ENCODE measurements at regions not wholly inside any gene's neighbourhood (a gene's known extent, or its start where the extent isn't known, plus 50 kb on each side); places are given as distances from the start of the nearest gene placed in this dataset.

DNA sequence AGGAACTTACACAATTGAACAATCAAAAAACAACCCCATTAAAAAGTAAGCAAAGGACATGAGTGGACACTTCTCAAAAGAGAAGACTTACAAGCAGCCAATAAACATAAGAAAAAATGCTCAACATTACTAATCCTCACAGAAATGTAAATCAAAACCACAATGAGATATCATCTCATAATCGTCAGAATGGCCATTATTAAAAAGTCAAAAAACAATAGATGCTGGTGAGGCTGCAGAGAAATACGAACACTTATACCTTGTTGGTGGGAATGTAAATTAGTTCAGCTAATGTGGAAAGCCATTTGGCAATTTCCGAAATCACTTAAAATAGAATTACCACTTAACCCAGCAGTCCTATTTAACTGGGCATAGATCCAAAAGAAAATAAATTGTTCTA is 301.9 kb upstream of the KCNJ16 start:
- peak; percentile 37 for DNase-seq

DNA sequence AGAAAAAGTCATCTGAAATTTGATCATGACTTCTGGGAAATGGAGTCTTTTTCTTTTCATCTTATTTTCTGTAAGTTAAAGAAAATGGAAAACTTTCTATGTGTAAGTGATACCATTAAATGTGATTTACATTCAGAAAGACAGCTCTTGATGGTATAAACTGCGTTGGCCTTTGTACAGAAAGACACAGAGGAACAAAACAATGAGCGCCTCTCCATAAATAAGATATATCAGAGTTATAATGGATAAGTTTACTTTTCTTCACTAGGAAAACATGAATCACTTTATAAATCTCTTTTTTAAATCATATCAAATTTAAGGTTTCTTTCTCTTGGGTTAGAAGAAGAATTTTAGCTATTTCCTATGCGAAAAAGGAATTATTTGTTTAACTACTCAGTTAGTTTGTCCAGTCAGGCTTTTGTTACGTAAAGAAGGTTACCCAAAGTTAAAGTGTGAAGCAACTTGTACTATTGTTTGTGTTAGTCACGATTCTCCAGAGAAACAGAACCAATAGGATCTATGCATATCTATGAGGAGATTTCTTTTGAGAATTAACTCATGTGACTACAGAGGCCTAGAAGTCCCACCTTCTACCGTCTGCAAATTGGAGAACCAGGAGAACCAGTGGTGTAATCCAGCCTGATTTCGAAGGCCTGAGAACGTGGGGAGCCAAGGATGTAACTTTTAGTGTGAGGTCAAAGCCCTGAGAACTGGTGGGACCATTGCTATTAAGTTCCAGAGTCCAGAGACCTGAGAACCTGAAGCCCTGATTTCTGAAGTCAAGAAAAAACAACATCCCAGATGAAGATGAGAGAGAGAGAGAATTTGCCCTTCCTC is 295.4 kb upstream of the KCNJ16 start:
- DNase-seq = peak; percentile 62

DNA sequence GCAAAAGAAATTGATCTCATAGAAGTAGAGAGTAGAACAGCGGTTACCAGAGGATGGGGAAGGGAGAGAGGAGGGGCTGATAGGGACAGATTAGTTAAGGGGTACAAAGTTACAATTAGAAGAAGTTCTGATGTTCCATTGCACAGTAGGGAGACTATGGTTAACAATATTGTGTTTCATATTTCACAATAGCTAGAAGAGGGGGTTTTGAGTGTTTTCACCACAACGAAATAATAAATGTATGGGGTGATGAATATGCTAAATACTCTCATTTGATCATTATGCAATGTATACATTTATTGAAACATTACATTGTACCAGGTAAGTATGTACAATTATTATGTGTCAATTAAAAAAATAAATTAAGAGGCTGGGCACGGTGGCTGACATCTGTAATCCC is 291.2 kb upstream of the KCNJ16 start:
- DNase-seq = no peak

GRCh38 chr17:69788957-69789356 is 286.1 kb upstream of the KCNJ16 start:
- no peak for DNase-seq

DNA sequence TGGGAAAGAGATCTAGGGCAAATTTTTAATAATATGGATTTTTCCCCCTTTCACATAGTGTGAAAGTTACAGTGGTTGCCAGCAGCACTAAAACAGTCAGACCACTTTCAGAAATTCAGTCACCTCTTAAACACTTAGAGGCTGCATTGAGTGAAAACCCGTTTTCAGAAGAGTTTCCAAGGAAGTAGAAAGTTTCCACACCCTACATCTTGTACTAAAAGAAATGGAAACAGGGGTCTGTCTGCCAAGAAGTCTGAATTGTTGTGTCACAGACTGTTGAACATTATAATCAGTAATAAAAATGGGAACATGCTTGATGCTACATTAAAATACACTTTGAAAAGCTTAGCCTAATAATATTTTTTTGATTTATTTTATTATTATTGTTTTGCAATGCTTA is 278.9 kb upstream of the KCNJ16 start:
- DNase-seq = no peak

DNA sequence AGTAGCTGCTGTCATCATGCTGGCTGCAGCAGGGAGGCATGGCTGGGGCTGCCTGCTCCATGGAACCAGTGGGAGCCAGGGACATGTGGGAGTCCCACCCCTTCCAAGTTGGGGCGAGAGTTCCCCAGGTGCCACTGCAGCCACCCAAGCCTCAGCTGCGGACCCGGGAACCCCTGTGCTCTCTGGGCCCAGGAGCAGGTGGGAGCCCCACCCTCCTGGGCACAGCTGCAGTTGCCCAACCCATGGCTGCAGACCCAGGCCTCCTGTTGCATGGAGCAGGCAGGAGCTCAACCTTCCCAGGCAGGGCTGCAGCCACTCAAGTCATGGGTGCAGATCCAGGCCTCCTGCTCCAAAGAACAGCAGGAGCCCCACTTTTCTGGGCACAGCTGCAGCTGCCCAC is 274.2 kb upstream of the KCNJ16 start:
- no peak for DNase-seq

- DNase-seq = no peak
Measured at GRCh38 chr17:69801368-69801767, 273.7 kb upstream of the KCNJ16 start.

DNA sequence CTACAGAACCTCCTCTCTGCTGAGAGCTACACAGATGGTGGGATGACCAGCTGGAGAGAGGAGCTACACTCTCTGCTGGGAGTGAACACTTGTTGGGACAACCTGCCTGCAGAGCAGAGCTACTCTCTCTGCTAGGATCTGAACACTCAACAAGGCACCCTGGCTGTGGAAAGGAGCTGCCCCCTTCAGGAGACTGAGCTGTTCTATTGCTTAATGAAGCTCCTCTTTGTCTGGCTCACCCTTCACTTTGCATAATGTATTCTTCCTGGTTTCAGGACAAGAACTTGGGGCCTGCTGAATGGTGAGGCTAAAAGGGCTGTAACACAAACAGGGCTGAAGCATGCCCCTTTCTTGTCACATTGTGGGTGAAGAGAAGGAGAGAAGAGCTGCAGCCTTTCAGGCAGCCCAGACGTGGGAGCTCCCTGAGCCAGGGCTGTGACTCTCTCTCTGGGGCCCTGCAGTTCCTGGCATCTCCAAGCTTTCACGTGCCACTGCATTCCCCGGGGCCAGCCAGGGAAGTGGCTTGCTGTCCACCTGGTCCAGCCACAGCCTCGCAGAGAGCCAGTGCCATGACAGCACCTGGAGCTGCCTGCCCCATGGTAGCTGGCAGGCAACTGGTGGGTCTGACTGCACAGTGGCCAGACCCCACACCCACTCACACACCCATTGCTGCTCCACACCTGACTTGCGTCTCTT is 272.8 kb upstream of the KCNJ16 start:
- DNase-seq = no peak

- DNase-seq = no peak
Measured at GRCh38 chr17:69809331-69809730, 265.7 kb upstream of the KCNJ16 start.

GRCh38 chr17:69810326-69810965 is 264.6 kb upstream of the KCNJ16 start:
- DNase-seq = peak; percentile 16

DNA sequence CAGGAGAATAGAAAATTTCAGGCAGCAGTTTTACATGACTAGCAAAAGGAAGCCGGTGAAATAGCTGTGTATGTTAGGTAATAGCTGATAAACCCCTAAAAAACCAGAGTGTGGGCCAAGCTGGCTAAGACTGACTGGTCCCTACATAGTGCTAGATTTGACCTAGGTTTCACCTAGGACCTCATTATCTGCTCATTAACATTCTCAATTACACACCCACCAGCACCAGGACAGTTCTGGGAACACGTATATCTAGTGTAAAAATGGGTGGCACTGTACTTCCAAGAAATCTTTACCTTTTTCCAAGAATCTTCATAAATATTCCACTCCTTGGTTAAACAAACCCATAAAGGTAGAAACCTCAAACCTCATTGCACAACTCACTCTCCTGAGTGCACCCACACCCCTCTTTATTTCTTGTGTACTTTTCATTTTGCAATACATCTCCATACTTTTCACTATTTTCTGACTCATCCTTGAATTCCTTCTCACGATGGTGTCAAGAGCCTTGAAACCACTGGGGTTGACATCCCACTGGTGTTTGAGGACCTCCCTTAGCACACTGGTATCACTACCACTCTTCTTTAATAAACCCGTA is 262.7 kb upstream of the KCNJ16 start:
- peak; percentile 50 for DNase-seq

GRCh38 chr17:69814031-69814430 is 261.0 kb upstream of the KCNJ16 start:
- no peak for DNase-seq

GRCh38 chr17:69815406-69815805 is 259.6 kb upstream of the KCNJ16 start:
- DNase-seq = no peak

- no peak for DNase-seq
Measured at GRCh38 chr17:69818467-69818866, 256.6 kb upstream of the KCNJ16 start.

GRCh38 chr17:69819316-69820087 is 255.5 kb upstream of the KCNJ16 start:
- DNase-seq = peak; percentile 48

DNA sequence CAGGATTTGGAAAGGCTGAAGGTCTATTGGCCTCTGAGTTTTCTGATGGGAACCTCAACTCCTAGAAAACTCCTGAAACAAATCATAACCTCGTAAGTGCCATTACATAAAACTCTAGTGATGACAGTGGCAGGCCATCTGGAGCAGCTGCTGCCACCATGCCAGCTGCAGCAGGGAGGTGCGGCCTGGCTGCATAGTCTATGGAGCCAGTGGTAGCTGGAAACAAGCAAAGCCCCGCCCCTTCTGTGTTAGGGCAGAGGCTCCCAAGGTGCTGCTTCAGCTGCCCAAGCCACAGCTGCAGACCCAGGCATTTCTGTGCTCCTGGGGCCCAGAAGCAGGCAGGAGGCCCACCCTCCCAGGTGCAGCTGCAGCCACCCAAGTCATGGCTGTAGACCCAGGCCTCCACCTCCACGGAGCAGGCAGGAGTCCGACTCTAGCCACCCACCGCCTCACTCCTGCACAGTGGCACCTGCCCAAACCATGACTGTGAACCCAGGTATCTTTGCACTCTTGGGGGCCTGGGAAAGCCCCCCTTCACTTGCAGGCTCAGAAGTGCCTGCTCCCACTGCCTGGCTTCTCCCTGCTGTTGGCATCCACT is 254.1 kb upstream of the KCNJ16 start:
- no peak for DNase-seq

GRCh38 chr17:69822314-69822875 is 252.6 kb upstream of the KCNJ16 start:
- DNase-seq = no peak

DNA sequence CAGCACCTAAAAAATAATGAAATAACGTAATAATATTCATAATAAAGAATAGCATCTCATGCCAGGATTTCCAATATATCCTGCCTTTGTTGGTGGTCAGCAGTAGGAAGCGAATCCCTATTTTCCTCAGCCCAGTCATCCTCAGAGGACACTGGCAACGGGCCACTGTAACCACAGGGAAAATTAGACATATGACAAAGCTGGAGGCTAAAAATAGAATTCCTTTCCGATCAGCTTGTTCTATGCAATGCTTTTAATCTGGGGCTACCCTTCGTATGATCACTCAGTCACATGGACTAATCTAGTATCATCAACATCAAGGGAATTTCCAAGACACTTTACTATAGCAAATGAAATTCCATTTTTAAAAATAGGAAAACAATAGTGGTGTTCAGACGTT is 246.9 kb upstream of the KCNJ16 start:
- DNase-seq = peak; percentile 77

GRCh38 chr17:69834494-69834893 is 240.5 kb upstream of the KCNJ16 start:
- DNase-seq = no peak

- no peak for DNase-seq
Measured at GRCh38 chr17:69851736-69852135, 223.3 kb upstream of the KCNJ16 start.

DNA sequence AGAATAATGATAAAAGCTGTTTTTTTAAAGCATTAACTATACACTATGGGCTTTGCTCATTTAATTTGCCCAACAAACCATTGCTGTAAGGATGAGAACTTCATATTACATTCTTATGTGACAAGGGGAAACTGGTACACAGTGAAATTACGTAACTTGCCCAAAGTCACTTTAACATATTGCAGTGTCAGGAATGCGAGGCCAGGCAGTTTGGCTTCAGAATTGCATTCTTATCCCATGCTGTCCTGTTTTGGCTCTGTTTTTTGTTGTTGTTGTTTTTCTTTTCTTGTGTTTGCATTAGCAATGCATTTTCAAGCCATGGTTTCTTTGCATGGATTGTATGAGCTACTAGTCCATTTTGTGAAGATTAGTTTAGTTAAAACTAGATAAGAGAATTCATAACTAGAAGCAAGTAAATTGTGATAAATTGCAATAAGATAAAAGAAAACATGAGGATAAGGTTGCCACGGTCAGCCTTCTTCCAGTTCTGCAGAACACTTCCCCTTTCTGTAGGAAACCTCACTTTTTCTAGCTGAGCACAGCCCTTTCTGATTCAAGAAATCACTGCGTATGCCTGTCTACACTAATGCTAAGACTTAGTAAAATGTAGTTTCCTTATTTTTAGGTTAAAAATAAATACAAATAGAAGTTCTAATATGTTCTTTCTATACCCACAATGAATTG is 221.3 kb upstream of the KCNJ16 start:
- DNase-seq = no peak

Measured in HCEC 1CT (cell line).